ENCODE measurements at regions not wholly inside any gene's neighbourhood (a gene's known extent, or its start where the extent isn't known, plus 50 kb on each side); places are given as distances from the start of the nearest gene placed in this dataset.
"Not testable (repeated sequence)": the region's sequence is repeated elsewhere in the genome, so short reads cannot be mapped to it uniquely, and the experiment has no call there.

- H3K9me3 ChIP-seq (ENCODE audit: control insufficient read depth, insufficient read depth, low read length); H3K36me3 ChIP-seq (ENCODE audit: insufficient read depth, low read length); H3K4me1 ChIP-seq (ENCODE audit: insufficient read depth, low read length); H3K9ac ChIP-seq (ENCODE audit: low read depth, low read length): not testable (repeated sequence)
Measured at GRCh38 chr2:89853427-89853826, 1162.0 kb downstream of the RPIA start.

- H3K4me1 ChIP-seq (ENCODE audit: insufficient read depth, low read length); H3K36me3 ChIP-seq (ENCODE audit: insufficient read depth, low read length); H3K9ac ChIP-seq (ENCODE audit: low read depth, low read length); H3K9me3 ChIP-seq (ENCODE audit: control insufficient read depth, insufficient read depth, low read length): not testable (repeated sequence)
Measured at GRCh38 chr2:89855752-89856151, 1164.3 kb downstream of the RPIA start.

- not testable (repeated sequence) for H3K9me3 ChIP-seq (ENCODE audit: control insufficient read depth, insufficient read depth, low read length); H3K9ac ChIP-seq (ENCODE audit: low read depth, low read length); H3K4me1 ChIP-seq (ENCODE audit: insufficient read depth, low read length); H3K36me3 ChIP-seq (ENCODE audit: insufficient read depth, low read length)
Measured at GRCh38 chr2:89856305-89856704, 1164.8 kb downstream of the RPIA start.

- H3K9ac ChIP-seq (ENCODE audit: low read depth, low read length); H3K36me3 ChIP-seq (ENCODE audit: insufficient read depth, low read length); H3K4me1 ChIP-seq (ENCODE audit: insufficient read depth, low read length); H3K9me3 ChIP-seq (ENCODE audit: control insufficient read depth, insufficient read depth, low read length): not testable (repeated sequence)
Measured at GRCh38 chr2:89862164-89862563, 1170.7 kb downstream of the RPIA start.

- not testable (repeated sequence) for H3K36me3 ChIP-seq (ENCODE audit: insufficient read depth, low read length); H3K9ac ChIP-seq (ENCODE audit: low read depth, low read length); H3K4me1 ChIP-seq (ENCODE audit: insufficient read depth, low read length); H3K9me3 ChIP-seq (ENCODE audit: control insufficient read depth, insufficient read depth, low read length)
Measured at GRCh38 chr2:89863209-89863608, 1171.7 kb downstream of the RPIA start.

GRCh38 chr2:89874810-89875595 lies 1183.5 kb downstream of the RPIA start:
- not testable (repeated sequence) for H3K9me3 ChIP-seq (ENCODE audit: control insufficient read depth, insufficient read depth, low read length); H3K9ac ChIP-seq (ENCODE audit: low read depth, low read length)

GRCh38 chr2:89876445-89876844 lies 1185.0 kb downstream of the RPIA start:
- H3K36me3 ChIP-seq (ENCODE audit: insufficient read depth, low read length); H3K9me3 ChIP-seq (ENCODE audit: control insufficient read depth, insufficient read depth, low read length); H3K9ac ChIP-seq (ENCODE audit: low read depth, low read length); H3K4me1 ChIP-seq (ENCODE audit: insufficient read depth, low read length): not testable (repeated sequence)

More at GRCh38 chr2:89874810-89875595, 1183.5 kb downstream of the RPIA start:
- not testable (repeated sequence) for H3K4me1 ChIP-seq (ENCODE audit: insufficient read depth, low read length); H3K36me3 ChIP-seq (ENCODE audit: insufficient read depth, low read length)

- not testable (repeated sequence) for H3K4me1 ChIP-seq (ENCODE audit: insufficient read depth, low read length); H3K36me3 ChIP-seq (ENCODE audit: insufficient read depth, low read length); H3K9ac ChIP-seq (ENCODE audit: low read depth, low read length); H3K9me3 ChIP-seq (ENCODE audit: control insufficient read depth, insufficient read depth, low read length)
Measured at GRCh38 chr2:89876878-89877277, 1185.4 kb downstream of the RPIA start.

- H3K9ac ChIP-seq (ENCODE audit: low read depth, low read length); H3K4me1 ChIP-seq (ENCODE audit: insufficient read depth, low read length); H3K36me3 ChIP-seq (ENCODE audit: insufficient read depth, low read length); H3K9me3 ChIP-seq (ENCODE audit: control insufficient read depth, insufficient read depth, low read length): not testable (repeated sequence)
Measured at GRCh38 chr2:89882880-89883279, 1191.4 kb downstream of the RPIA start.

GRCh38 chr2:89883624-89884023 lies 1192.2 kb downstream of the RPIA start:
- not testable (repeated sequence) for H3K9me3 ChIP-seq (ENCODE audit: control insufficient read depth, insufficient read depth, low read length); H3K9ac ChIP-seq (ENCODE audit: low read depth, low read length); H3K36me3 ChIP-seq (ENCODE audit: insufficient read depth, low read length); H3K4me1 ChIP-seq (ENCODE audit: insufficient read depth, low read length)

GRCh38 chr2:89885071-89885470 lies 1193.6 kb downstream of the RPIA start:
- H3K36me3 ChIP-seq (ENCODE audit: insufficient read depth, low read length); H3K4me1 ChIP-seq (ENCODE audit: insufficient read depth, low read length); H3K9ac ChIP-seq (ENCODE audit: low read depth, low read length); H3K9me3 ChIP-seq (ENCODE audit: control insufficient read depth, insufficient read depth, low read length): not testable (repeated sequence)

- H3K4me1 ChIP-seq (ENCODE audit: insufficient read depth, low read length); H3K9ac ChIP-seq (ENCODE audit: low read depth, low read length); H3K9me3 ChIP-seq (ENCODE audit: control insufficient read depth, insufficient read depth, low read length); H3K36me3 ChIP-seq (ENCODE audit: insufficient read depth, low read length): not testable (repeated sequence)
Measured at GRCh38 chr2:89888693-89889092, 1197.2 kb downstream of the RPIA start.

GRCh38 chr2:89890185-89890773 lies 1198.8 kb downstream of the RPIA start:
- H3K4me1 ChIP-seq (ENCODE audit: insufficient read depth, low read length); H3K36me3 ChIP-seq (ENCODE audit: insufficient read depth, low read length); H3K9me3 ChIP-seq (ENCODE audit: control insufficient read depth, insufficient read depth, low read length); H3K9ac ChIP-seq (ENCODE audit: low read depth, low read length): not testable (repeated sequence)

GRCh38 chr2:89894988-89895387 lies 1203.5 kb downstream of the RPIA start:
- H3K9ac ChIP-seq (ENCODE audit: low read depth, low read length); H3K9me3 ChIP-seq (ENCODE audit: control insufficient read depth, insufficient read depth, low read length); H3K4me1 ChIP-seq (ENCODE audit: insufficient read depth, low read length); H3K36me3 ChIP-seq (ENCODE audit: insufficient read depth, low read length): not testable (repeated sequence)

GRCh38 chr2:89895629-89896028 lies 1204.2 kb downstream of the RPIA start:
- not testable (repeated sequence) for H3K9me3 ChIP-seq (ENCODE audit: control insufficient read depth, insufficient read depth, low read length); H3K4me1 ChIP-seq (ENCODE audit: insufficient read depth, low read length); H3K36me3 ChIP-seq (ENCODE audit: insufficient read depth, low read length); H3K9ac ChIP-seq (ENCODE audit: low read depth, low read length)

- not testable (repeated sequence) for H3K4me1 ChIP-seq (ENCODE audit: insufficient read depth, low read length); H3K9ac ChIP-seq (ENCODE audit: low read depth, low read length); H3K36me3 ChIP-seq (ENCODE audit: insufficient read depth, low read length); H3K9me3 ChIP-seq (ENCODE audit: control insufficient read depth, insufficient read depth, low read length)
Measured at GRCh38 chr2:89927018-89927417, 1235.5 kb downstream of the RPIA start.
